ENCODE measurements at regions not wholly inside any gene's neighbourhood (a gene's known extent, or its start where the extent isn't known, plus 50 kb on each side); places are given as distances from the start of the nearest gene placed in this dataset.
A peak's percentile ranks its signal among the peaks of the same experiment; 100 is the strongest.

DNA sequence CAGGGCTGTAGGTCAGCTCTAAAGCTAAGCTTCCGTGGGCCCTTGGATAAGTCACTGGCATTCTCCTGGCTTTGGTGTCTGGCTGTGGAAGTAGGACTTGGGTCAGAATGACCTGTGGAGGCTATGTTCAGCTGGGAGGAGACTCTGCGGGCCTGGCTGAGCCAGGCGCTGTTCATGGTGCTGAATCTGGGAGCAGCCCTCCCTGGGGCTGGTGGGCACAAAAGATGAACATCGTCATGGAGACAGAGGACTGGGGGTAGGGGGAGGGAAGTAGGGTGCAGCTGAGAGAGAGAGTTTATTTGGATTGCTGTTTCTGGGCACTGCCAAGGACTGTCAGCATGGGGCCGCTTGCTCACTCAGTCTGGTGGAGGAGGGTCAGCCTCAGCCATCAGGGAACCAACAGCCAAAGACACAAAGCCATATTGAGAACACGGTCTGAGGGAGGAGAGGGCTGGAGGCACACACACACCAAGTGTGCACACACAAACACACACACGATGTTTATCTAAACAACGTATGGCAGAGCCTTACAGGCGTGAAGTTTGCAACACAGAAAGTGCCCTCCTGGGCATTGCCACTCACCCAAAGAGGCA is 120.7 kb upstream of the LINGO1 start:
- DNase-seq (ENCODE audit: low read depth), result peak; percentile 14

DNA sequence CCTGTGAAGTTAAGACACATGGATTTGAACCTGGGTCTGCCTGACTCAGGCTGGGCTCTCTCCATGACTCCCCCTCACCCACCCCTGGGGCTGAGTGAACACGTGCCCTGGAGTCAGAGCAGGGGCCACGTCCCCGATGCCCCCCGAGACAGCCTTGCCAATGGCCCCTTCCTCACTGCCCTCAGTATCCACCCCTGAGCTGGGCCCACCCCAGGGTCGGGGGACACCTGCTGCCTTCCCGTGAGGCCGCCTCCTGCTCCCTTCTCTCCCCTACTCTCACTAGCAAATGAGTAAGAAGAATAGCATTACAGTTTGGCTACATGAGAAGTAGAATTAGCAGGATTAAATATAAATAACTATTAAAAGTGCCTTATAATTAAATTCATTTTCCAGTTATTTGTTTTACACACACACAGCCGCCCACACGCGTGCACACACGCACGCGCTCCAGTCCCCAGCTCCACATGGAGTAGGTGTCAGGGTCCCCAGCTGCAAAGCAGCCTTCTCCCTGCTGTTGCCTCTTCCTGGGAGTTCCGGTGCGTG is 117.4 kb upstream of the LINGO1 start:
- no peak for DNase-seq (ENCODE audit: low read depth)

DNA sequence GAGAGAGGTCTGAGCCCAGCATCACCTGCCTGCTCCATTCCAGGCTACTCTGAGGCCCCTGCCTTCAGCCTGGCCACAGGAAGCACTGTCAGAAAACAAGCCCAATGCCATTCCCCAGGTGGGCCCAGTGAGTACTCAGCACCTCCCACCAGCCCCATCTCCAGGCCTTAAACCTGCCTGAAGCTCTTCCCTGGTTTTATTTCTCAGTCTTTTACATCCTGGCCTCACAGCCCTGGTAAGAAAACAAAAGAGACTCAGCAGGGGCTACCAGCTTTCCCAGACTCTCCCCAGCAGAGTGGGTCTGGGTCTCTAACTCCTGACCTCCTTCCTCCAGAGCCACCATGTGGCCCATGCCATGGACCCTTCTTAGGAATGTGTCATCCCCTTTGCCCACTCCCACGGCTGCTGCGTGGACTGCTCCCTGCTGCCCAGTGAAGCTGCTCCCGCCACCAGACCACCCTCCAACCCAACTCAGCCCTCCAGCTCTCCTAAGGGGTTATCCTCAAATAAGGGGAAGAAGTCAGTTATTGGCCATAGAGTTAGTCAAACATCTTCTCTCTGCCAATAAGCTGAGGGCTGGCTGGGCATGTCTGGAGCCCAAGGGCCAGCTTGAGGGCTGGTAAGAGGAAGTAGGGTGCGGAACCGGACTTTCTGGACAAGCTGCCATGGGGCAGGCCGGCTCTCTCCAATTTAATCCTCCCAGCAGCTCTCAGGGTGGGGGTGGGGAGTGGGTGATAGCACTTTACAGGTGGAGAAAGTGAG is 116.7 kb upstream of the LINGO1 start:
- no peak for DNase-seq (ENCODE audit: low read depth)

DNA sequence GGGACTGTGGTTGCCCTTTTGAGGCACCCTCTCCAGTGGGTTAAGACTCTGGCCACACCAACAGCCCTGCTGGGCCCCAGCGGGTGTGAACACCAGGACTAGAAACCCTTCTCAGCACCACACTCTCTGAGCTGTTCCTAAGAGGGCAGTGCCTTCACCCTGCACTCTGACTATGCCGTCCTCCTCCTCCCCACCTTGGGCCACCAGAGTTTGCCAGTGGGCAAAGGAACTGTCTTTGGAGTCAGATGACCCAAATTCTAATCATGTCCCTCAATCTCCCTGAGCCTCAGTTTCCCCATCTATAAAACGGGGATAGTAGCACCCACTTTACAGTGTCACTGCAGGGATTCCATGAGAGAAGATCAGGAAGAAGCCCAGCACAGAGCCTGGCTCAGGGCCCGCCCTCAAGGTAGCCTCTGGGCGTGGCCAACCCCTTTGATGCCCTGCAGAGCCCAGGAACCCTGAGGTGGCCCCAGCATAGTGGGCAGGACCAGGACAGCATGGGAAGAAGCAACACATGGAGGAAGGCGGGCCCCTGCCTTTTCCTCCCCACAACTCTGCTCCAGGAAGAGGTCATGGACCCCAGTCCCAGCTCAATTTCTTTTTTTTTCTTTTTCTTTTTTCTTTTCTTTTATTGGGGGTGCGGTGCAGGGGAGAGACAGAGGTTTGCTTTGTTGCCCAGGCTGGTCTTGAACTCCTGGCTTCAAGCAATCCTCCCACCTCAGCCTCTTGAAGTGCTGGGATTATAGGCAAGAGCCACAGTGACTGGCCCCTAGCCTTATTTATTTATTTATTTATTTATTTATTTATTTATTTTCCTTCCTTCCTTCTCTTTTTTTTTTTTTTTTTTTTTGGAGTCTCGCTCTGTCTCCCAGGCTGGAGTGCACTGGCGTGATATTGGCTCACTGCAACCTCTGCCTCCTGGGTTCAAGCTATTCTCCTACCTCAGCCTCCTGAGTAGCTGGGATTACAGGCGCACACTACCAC is 115.7 kb upstream of the LINGO1 start:
- no peak for DNase-seq (ENCODE audit: low read depth)

DNA sequence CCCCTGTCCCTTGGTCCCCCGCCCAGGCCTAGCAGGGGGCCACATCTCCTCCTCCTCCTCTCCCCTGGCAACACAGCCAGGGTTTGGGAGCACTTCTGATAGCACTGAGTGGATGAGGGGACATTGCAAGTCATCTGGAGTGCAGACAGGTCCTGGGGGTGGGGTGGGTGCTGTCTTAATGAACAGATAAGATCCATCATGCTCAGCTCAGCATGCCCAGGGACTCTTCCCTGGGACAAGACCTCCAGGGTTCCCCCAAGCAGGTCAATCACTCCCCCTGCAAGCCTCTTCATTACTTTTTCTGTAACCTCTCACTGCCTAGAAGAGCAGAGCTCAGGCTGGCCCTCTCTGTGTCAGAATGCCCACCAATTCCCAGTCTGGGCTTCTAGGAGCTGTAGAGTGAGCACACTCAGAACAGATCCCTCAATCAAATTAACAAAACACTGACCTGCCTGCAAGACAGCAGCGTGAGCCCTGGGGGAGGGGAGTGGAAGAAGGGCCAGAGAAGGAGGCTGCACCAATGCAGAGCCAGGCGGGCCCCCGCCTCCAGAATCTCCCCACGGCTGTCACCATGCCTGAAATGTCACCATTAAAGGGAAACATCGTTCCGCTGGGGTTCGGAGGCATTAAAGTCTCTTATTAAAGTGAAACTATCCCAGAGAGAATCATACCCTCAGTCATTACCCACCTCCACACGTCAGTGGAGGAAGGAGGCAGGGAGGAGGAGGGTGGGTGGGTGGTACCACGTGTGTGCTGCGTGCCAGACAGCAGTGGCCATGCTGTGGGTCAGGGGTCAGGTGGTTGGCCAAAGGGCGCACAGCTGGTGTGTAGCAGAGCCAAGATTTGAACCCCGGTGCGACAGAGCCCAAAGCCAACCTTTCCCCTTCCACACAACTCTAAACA is 114.7 kb upstream of the LINGO1 start:
- no peak for DNase-seq (ENCODE audit: low read depth)

DNA sequence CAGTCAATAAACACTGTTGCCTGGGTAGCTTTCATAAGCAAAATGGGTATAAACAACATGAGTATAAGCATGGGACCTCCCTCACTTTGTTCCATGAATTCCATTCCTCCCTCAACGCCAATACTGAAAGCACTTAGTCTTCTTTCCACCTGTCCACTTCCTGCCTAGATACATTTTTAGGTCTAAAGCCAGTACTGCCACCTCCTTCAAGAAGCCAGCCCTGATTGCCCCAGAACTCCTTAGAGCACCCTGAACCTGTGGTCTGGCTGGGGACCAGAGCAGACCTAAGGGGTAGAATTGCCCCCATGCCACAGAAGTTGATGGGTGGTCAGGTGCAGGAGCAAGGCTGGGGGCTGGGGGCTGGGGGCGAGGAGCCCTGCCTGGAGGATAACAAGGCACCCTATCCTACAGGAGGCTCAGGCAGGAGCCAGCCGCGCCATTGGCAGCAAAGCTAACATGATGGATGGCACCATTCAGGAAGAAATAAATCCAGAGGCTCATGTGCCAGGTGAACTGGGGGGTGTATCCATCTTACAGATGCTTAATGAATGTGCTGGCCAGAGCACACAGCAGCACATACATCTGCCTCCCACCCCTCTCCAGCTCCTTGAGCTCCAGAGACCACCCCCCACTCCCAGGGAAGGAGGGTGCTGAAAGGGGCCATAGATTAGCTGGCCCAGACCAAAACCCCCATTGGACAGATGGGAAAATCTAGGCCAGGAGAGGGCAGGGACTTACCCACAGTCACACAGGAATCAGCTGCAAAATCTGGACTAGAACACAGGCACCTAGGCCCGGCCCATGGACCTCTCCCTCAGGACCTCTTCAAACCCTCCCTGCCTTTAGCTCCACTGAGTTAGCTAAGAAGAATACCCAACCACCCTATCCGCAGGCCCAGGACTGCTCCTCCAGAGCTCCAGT is 113.8 kb upstream of the LINGO1 start:
- DNase-seq (ENCODE audit: low read depth), result no peak

DNA sequence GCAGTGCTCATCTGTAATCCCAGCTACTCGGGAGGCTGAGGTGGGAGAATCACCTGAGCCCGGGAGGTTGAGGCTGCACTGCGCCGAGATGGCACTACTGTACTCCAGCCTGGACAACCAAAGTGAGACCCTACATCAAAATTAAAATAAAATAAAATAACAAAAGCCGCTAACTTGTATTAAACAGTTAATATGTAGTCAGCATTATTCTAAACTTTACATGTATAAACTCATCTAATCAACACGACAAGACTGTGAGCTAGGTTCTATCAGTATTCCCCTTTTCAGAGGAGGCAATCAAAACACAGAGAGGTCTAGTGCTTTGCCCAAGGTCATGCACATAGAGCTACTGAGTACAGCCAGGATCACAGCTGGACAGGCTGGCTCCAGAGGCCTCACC is 111.7 kb upstream of the LINGO1 start:
- DNase-seq (ENCODE audit: low read depth), result no peak

DNA sequence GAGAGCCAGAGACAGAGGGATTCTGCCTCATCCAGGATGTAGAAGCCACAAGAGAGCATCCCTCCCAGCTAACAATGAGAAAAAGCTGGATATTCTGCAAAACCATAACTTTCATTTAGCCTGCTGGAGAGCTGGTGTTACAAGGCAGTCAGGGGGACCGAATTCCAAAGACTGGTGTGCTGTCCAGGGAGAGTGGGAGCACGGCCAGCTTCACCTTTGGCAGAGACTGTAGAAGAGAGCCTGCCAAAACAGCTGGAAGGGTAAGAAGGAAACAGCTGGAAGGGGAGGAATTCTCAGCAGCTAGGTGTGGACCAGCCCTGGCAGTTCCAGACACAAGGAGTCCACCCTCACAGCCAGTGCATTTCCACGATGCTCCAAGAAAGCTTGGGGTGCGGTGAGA is 109.9 kb upstream of the LINGO1 start:
- no peak for DNase-seq (ENCODE audit: low read depth)

DNA sequence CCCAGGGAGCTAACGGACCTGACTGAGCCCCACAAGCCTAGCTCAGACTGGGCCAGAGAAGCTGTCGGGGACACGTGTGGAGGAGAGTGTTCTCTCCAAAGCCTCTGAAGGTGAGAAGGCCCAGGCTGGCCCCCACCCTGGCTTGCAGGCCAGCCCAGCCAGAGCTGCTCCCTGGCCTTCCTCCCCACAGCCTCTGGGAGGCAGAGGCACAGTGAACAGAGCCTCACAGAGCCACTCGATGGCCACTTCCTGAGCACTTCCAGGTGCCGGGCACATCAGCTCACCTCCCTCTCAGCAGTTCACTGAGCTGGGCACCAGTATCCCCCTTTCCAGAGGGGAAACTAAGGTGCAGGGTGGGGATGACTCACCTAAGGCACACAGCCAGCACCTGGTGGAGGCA is 109.4 kb upstream of the LINGO1 start:
- no peak for DNase-seq (ENCODE audit: low read depth)

DNA sequence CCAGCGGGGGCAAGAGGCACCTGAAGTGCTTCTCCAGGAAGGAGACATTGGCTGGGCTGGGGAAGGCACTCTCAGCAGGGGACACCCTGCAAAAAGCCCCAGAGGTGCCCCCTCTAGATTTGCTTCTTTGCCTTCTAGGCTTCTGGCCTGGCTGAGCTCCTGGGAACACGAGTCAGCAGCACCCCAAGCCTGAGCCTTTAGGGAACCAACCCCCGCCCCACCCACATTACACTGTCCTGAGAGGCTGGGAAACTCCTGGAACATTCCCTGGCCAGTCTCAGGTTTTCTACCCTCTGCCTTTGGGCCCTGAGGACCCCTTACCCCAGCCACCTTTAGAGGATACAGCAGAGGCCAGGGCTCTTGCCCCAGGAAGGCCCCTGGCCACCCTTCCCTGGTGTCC is 108.4 kb upstream of the LINGO1 start:
- no peak for DNase-seq (ENCODE audit: low read depth)

DNA sequence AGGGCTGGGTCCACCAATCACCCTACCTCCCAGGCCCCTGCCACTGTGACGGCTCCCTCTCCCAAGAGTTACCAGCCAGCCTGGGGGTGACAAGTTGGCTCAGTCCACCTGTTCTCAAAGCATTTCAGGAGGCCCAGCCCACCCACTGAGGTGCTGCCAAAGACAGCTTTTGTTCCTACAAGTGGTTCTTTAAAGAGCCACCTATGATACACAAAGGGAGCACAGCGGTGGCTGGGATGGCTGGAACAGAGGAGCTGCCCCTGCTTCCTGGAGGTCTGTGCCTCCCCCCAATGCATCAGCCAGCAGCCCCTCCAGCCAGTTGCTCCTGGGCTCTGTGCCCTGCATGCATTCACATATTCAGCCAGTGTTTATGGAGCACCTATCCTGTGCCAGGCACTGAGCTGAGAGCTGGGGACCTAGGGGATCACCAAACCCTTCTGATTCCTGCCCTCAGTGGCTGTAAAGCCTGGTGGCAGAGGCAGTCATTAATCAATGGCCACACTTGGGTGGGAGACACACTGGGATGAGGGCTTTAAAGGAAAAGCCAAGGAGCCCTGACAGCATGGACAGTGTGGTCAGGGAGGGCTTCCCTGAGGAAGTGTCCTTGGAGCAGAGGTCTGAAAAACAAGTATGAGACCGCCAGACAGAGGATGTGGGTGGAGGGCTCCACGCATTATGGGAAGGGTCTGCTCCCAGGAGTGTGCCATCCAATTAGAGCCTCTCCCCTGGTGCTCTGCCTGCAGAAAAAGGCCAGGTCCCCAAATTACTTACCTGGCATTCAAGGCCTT is 107.1 kb upstream of the LINGO1 start:
- no peak for DNase-seq (ENCODE audit: low read depth)

DNA sequence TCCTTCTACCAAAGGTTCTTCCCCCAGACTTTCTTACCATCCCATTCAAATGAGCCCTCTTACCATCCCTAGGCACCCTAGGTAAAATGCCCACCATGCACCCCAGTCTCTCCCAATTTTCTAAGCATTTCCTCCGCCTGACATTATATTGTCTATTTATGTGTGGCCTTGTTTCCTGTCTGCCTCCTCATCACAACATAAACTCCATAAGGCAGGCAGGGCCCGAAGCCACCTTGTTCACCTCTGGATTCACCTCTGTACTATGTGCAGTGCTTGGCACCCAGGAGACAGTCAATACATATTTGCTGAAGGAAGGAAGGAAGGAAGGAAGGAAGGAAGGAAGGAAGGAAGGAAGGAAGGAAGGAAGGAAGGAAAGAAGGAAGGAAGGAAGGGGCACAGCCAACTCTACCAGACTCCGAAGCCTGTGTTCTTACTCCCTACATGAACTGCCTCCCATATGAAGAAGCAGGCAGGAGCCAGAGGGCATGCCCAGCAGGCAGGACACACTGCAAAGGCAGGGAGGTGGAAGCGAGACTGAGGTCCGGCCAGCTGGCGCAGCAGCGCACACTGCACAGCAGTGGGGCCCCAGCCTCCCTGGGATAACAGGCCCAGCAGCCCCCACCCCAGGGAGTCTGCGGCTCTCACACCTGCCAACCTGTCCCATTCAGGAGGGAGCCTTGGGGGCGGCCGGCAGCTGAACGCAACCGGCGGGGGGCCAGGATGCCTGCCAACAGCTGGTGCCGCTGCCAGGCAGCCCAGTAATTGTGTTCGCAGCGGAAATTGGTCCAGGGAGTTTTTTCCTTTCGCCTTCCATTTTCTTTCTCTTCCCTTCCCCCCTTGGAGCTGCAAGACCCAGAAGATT is 106.0 kb upstream of the LINGO1 start:
- no peak for DNase-seq (ENCODE audit: low read depth)

DNA sequence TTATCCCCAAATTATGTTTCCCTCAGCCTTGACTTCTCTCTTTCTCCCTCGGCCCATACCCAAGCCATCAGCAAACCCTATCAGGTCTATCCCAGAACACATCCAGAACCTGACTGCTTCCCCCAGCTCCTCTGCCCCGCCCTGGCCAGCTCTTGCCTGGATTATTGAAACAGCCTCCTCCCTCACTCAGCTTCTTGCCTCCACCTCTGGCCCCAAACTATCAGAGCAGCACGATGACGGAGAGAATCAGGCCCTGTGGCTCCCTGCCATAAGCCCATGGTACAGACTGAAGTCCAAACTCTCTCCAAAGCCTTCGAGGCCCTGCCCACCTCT is 105.3 kb upstream of the LINGO1 start:
- no peak for DNase-seq (ENCODE audit: low read depth)

DNA sequence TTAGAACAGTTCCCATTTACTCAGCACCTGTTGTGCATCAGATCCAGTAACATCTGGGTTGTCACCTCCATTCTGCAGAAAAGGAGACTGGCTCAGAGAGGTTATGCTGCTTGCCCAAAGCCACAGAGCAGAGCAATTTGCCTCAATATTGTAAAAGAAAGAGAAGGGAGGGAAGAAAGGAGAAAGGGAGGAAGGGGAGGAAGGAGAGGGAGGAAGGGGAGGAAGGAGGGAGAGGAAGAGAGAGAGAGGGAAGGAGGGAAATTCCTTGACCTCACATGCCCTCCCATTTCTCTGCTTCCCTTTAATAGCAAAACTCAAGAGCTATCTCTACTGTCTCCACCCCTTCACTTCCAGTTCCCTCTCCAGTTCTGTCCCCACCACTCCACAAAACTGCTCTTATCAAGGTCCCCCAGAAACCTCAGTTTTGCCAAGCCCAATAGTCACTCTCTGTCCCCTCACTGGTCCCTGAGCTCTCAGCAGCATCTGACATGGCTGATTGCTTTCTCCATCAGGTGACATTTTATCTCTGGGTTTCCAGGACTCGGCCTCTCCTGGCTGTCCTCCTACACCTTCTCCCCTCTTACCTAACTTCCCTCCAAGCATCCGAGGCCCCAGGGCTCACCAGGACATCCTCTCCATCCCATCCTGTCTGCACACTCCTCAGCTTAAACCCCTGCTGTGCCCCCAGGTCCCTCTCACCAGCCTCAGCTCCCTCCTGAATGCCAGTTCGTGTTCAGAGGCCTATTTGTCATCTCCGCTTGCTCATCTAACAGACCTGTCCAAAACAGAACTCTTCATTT is 104.7 kb upstream of the LINGO1 start:
- no peak for DNase-seq (ENCODE audit: low read depth)

DNA sequence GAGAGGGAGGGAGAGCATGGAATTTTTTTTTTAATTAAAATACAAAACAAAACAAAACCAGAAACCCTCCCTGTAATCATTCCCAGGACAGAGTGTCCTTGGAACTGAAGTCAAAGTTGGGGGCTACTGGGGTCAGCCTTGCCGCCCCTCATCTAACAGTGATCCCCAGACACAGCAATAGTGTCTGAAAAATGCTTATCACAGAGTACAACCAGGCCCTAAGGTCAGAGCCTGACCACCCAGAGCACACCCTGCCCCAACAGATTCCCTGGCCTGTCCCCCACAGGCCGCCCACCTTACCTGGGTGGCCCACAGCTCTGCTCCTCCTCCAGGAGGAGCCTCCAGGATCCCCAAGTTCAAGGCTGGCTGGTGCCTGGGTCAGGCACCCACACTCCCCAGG is 101.6 kb upstream of the LINGO1 start:
- no peak for DNase-seq (ENCODE audit: low read depth)

DNA sequence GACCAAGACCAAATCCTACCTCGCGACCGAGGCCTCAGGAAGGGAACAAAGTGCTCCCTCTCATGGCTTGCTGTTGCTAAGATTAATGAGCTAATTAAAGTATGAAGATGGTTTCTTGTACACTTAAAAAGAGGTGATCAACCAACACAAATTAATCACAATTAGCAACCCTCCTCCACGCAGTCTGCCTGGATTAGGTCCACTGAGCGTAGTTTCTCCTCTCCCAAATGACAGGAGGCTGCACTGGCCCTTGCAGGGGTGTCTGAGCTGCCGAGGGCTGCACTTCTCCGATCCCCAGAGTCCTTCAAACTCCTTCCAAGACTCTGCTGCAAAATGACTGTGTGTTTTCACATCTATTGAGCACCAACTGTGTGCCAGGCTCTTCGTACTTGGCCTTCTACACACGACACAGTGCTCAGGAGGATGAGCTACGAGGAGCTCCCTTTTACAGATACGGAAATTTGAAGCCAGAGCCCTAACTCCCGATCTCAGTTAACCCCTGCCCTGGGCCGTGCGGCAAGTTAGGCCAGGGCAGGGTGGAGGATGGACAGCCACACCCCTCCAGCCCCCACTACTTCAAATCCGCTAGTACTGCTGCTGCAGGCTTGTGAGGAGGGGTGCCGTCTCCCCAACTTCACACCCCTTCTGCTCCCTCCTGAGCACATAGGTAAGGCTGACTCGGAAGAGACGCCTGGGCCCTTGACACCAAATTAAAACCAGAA is 101.0 kb upstream of the LINGO1 start:
- DNase-seq (ENCODE audit: low read depth), result no peak

All from iris pigment epithelial cell (primary cell).